ENCODE measurements at regions not wholly inside any gene's neighbourhood (a gene's known extent, or its start where the extent isn't known, plus 50 kb on each side); places are given as distances from the start of the nearest gene placed in this dataset.
A peak's percentile ranks its signal among the peaks of the same experiment; 100 is the strongest.

DNA sequence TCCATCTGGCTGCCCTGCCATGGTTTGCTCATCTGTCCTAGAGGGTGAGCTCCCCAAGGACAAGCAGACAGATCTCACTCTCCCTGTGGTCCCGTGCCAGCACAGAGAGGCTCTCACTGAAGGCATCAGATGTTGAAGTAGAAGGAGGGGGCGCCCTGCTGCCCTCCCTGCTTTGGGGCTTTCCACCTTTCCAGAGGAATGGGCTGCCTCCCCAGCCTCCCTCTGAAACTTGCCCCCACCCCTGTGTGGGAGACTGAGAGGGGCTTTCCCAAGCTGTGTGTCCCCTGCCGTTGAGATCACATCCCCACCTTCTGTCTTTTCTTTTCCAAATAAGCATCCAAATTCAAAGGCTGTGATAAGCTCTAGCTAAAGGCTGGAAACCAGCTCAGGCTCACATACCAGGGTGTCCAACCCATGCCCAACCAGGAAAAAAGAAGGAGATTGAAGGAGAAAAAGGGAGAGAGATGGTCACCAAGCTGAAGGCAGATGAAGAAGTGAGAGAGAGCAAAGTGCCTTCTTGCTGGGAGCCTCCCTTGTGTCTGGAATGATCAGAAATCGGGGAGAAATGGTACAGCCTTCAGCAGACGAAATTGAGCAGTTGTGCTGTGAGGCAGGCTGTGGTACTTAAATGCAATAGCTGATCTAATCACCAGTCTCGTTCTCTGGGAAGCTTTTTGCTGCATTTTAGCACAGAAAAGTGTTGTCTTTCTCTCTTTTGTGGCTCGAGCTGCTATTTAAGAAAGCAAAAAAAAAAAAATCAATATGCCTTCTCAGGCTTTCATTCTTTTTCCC lies 145.9 kb upstream of the LHX1 start:
- POLR2A ChIA-PET, result interaction anchor here (1.1 kb wide), 1 partner anchor 49 kb away, joined by 3 read pairs; no protein-coding TSS in a partner anchor

GRCh38 chr17:36791942-36792475 lies 145.3 kb upstream of the LHX1 start:
- ChIA-PET CTCF (interaction anchor here (0.6 kb wide), 1 partner anchor 134 kb away, joined by 3 read pairs; no protein-coding TSS in a partner anchor), POLR2A (interaction anchor here (1.1 kb wide), 1 partner anchor 49 kb away, joined by 3 read pairs; no protein-coding TSS in a partner anchor)
- no peak for DNase-seq (ENCODE audit: extremely low spot score)
- TF ChIP-seq TARDBP (IDR thresholded peaks at IDR 0.05), result no peak
- no peak for TF ChIP-seq BHLHE40 (IDR thresholded peaks at IDR 0.05; ENCODE audit: borderline replicate concordance)

More for the DNA sequence above, 145.9 kb upstream of the LHX1 start:
- CTCF ChIA-PET, result interaction anchor here (0.6 kb wide), 1 partner anchor 133 kb away, joined by 3 read pairs; no protein-coding TSS in a partner anchor
- no peak for DNase-seq (ENCODE audit: extremely low spot score)
- TF ChIP-seq FOXM1 (IDR thresholded peaks at IDR 0.05; ENCODE audit: borderline replicate concordance), result no peak
- no peak for TF ChIP-seq ELF4 (IDR thresholded peaks at IDR 0.05)
- no peak for TF ChIP-seq LEF1 (IDR thresholded peaks at IDR 0.05; ENCODE audit: borderline replicate concordance)
- no peak for TF ChIP-seq CTBP1 (IDR thresholded peaks at IDR 0.05; ENCODE audit: borderline replicate concordance)
- no peak for TF ChIP-seq FOXK2 (IDR thresholded peaks at IDR 0.05)
- no peak for TF ChIP-seq FOXA1 (IDR thresholded peaks at IDR 0.05)

DNA sequence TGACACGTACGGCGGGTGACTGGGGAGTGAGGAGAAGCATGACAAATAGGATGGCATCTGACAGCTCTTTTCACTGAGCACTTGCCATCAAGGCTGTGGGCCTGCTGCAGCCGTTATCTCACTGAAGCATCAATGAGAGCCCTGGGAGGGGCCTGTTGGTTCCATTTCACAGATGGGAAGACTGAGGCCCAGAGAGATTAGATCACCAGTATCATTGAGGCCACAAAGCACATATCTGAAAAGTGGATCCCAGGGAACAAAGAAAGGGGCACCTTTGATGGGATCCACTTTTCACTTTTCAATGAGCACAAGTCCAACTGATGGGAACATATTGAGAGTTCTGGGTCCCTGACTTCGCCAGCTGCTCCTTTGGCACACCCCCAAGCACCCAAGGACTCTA lies 144.4 kb upstream of the LHX1 start:
- no peak for DNase-seq (ENCODE audit: extremely low spot score)
- CTCF ChIA-PET, result no interaction called here
- TF ChIP-seq SP1 (IDR thresholded peaks at IDR 0.05) (no peak), ARNT (IDR thresholded peaks at IDR 0.05) (no peak), ZNF384 (IDR thresholded peaks at IDR 0.05) (no peak), CTBP1 (IDR thresholded peaks at IDR 0.05; ENCODE audit: borderline replicate concordance) (no peak), ELF4 (IDR thresholded peaks at IDR 0.05) (no peak), HDGF (IDR thresholded peaks at IDR 0.05; ENCODE audit: borderline replicate concordance) (no peak), FOXK2 (IDR thresholded peaks at IDR 0.05) (no peak)
- POLR2A ChIA-PET, result no interaction called here

DNA sequence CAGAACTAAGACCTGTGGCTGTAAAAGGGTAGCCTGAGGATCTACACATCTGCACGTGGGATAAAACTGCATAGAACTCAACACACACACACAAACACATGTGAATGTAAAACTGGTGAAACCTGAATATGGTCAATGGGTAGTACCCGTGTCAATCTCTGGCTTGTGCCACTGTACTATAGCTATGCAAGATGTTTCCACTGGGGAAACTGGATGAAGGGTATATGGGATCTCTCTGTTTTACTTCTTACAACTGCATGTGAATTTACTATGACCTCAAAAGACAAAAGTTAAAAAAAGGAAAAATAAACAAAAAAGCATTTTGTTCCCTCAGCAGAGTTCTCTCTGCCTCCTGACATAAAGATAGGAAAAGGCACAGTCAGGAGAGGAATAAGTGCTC lies 143.3 kb upstream of the LHX1 start:
- POLR2A ChIA-PET, result no interaction called here
- DNase-seq (ENCODE audit: extremely low spot score), result no peak
- TF ChIP-seq SP1 (IDR thresholded peaks at IDR 0.05) (no peak), FOXA1 (IDR thresholded peaks at IDR 0.05) (no peak), TARDBP (IDR thresholded peaks at IDR 0.05) (no peak), SUZ12 (IDR thresholded peaks at IDR 0.05) (no peak), ZNF384 (IDR thresholded peaks at IDR 0.05) (no peak), HDGF (IDR thresholded peaks at IDR 0.05; ENCODE audit: borderline replicate concordance) (no peak), PKNOX1 (IDR thresholded peaks at IDR 0.05) (no peak), ELF4 (IDR thresholded peaks at IDR 0.05) (no peak), CTBP1 (IDR thresholded peaks at IDR 0.05; ENCODE audit: borderline replicate concordance) (no peak)
- CTCF ChIA-PET, result interaction anchor here (1.2 kb wide), 1 partner anchor 9 kb away, joined by 3 read pairs; no protein-coding TSS in a partner anchor

- no peak for DNase-seq (ENCODE audit: extremely low spot score)
- no peak for TF ChIP-seq L3MBTL2 (conservative IDR thresholded peaks at IDR 0.05)
- TF ChIP-seq TARDBP (IDR thresholded peaks at IDR 0.05), result no peak
- TF ChIP-seq PKNOX1 (IDR thresholded peaks at IDR 0.05), result no peak
- no peak for TF ChIP-seq ZNF384 (IDR thresholded peaks at IDR 0.05)
- no peak for TF ChIP-seq NFRKB (IDR thresholded peaks at IDR 0.05)
- TF ChIP-seq SP1 (IDR thresholded peaks at IDR 0.05), result no peak
- no peak for TF ChIP-seq FOXA1 (IDR thresholded peaks at IDR 0.05)
- TF ChIP-seq LEF1 (IDR thresholded peaks at IDR 0.05; ENCODE audit: borderline replicate concordance), result no peak
- no peak for TF ChIP-seq FOXM1 (IDR thresholded peaks at IDR 0.05; ENCODE audit: borderline replicate concordance)
- no peak for TF ChIP-seq ELF4 (IDR thresholded peaks at IDR 0.05)
- TF ChIP-seq FOXK2 (IDR thresholded peaks at IDR 0.05), result no peak
- no peak for TF ChIP-seq SUZ12 (IDR thresholded peaks at IDR 0.05)
- no peak for TF ChIP-seq HDGF (IDR thresholded peaks at IDR 0.05; ENCODE audit: borderline replicate concordance)
- TF ChIP-seq BHLHE40 (IDR thresholded peaks at IDR 0.05; ENCODE audit: borderline replicate concordance), result no peak
- POLR2A ChIA-PET, result no interaction called here
- CTCF ChIA-PET, result no interaction called here
Measured at GRCh38 chr17:36807496-36808179, 129.6 kb upstream of the LHX1 start.

- peak; percentile 16 for DNase-seq (ENCODE audit: extremely low spot score)
- CTCF ChIA-PET, result no interaction called here
- POLR2A ChIA-PET, result no interaction called here
- TF ChIP-seq FOXA1 (IDR thresholded peaks at IDR 0.05) (no peak), ZNF384 (IDR thresholded peaks at IDR 0.05) (no peak), PKNOX1 (IDR thresholded peaks at IDR 0.05) (no peak), HDGF (IDR thresholded peaks at IDR 0.05; ENCODE audit: borderline replicate concordance) (no peak), SUZ12 (IDR thresholded peaks at IDR 0.05) (no peak), FOXK2 (IDR thresholded peaks at IDR 0.05) (no peak), SP1 (IDR thresholded peaks at IDR 0.05) (no peak), FOXM1 (IDR thresholded peaks at IDR 0.05; ENCODE audit: borderline replicate concordance) (no peak), L3MBTL2 (conservative IDR thresholded peaks at IDR 0.05) (no peak), LEF1 (IDR thresholded peaks at IDR 0.05; ENCODE audit: borderline replicate concordance) (no peak), NFRKB (IDR thresholded peaks at IDR 0.05) (no peak), BHLHE40 (IDR thresholded peaks at IDR 0.05; ENCODE audit: borderline replicate concordance) (no peak), ARNT (IDR thresholded peaks at IDR 0.05) (no peak), CTBP1 (IDR thresholded peaks at IDR 0.05; ENCODE audit: borderline replicate concordance) (no peak), ELF4 (IDR thresholded peaks at IDR 0.05) (no peak)
Measured at GRCh38 chr17:36808180-36808661, 129.1 kb upstream of the LHX1 start.

All from HEK293T (cell line).